ENCODE measurements at regions not wholly inside any gene's neighbourhood (a gene's known extent, or its start where the extent isn't known, plus 50 kb on each side); places are given as distances from the start of the nearest gene placed in this dataset.
A peak's percentile ranks its signal among the peaks of the same experiment; 100 is the strongest.

DNA sequence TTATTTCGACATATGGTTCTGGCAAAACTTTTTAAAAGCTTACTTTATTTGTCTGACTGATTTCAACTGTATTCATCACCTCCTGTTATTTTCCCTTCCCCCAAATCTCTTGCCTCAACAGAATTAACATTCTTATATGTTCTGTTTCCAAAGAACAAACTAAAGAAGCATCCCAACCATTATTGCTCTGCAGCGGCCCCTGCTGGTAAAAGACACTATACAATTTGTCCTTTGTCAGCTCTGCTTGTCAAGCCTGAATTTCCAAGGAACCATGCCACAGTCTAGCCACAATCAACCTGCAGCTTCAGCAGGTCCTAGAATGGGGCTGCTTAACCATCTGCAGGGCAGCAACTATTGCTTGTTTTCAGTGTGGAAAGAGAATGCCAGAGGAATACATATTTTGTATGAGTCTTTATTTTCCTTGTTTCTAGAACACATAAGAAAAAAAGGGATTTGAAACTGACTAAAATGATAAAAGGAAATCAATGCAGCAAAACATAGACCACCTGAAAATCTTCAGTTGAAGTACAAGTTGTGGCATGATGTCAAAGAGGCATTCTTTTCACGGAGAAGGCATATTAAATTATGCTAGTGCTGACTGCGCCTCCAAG lies 845.3 kb downstream of the DIAPH3 start:
- no peak overlapping the region for H3K14ac ChIP-seq (ENCODE audit: insufficient read depth, low read length)
- no peaks in the 10 kb centered on the region for H3K4me1 ChIP-seq (ENCODE audit: insufficient read depth, low read length)
- H3K23me2 ChIP-seq (ENCODE audit: insufficient read length, low read depth, low read length, poor library complexity, severe bottlenecking), result no peaks in the 10 kb centered on the region
- H3K79me1 ChIP-seq (ENCODE audit: insufficient read depth, low read depth, low read length, poor library complexity, severe bottlenecking), result no peaks in the 10 kb centered on the region
- no peak overlapping the region for H2BK5ac ChIP-seq (ENCODE audit: insufficient read length, low read length)
- H3K23ac ChIP-seq (ENCODE audit: insufficient read length, low read depth, low read length), result no peak overlapping the region
- H3K9ac ChIP-seq (ENCODE audit: extremely low read depth, insufficient read length, low read length), result no peak overlapping the region
- no peak overlapping the region for H3T11ph ChIP-seq (ENCODE audit: low read length)
- TF ChIP-seq, protein P1, sequence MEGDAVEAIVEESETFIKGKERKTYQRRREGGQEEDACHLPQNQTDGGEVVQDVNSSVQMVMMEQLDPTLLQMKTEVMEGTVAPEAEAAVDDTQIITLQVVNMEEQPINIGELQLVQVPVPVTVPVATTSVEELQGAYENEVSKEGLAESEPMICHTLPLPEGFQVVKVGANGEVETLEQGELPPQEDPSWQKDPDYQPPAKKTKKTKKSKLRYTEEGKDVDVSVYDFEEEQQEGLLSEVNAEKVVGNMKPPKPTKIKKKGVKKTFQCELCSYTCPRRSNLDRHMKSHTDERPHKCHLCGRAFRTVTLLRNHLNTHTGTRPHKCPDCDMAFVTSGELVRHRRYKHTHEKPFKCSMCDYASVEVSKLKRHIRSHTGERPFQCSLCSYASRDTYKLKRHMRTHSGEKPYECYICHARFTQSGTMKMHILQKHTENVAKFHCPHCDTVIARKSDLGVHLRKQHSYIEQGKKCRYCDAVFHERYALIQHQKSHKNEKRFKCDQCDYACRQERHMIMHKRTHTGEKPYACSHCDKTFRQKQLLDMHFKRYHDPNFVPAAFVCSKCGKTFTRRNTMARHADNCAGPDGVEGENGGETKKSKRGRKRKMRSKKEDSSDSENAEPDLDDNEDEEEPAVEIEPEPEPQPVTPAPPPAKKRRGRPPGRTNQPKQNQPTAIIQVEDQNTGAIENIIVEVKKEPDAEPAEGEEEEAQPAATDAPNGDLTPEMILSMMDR (conservative IDR thresholded peaks at IDR 0.05), result peak; percentile 88
- no peaks in the 10 kb centered on the region for H3K9me3 ChIP-seq (ENCODE audit: control insufficient read depth, low read depth, low read length)
- H4K5ac ChIP-seq (ENCODE audit: insufficient read length, low read depth, low read length), result no peak overlapping the region
- no peak overlapping the region for H2BK120ac ChIP-seq (ENCODE audit: low read depth, low read length, poor library complexity, severe bottlenecking)
- WGBS (ENCODE audit: extremely low coverage, insufficient read length, low lambda C conversion rate), result no CpG with 5 or more reads among the region's 4 CpGs
- H4K91ac ChIP-seq (ENCODE audit: insufficient read length, low read depth, low read length), result no peak overlapping the region
- no peak overlapping the region for H3K56ac ChIP-seq (ENCODE audit: insufficient read length, low read depth, low read length)
- Mint-ChIP-seq H3K36me3 (ENCODE audit: insufficient read depth in 1 of 3, low read depth in 3 of 3) (no peaks in the 10 kb centered on the region; a peak in 2 of 7 replicates), H3K27ac (no peak overlapping the region; a peak in 1 of 7 replicates), H3K27me3 (ENCODE audit: low read depth) (no peaks in the 10 kb centered on the region), H3K4me1 (peaks cover 8 to 10% of the 10 kb centered on the region in 2 experiments), H3K9me3 (no peaks in the 10 kb centered on the region; a peak in 1 of 5 replicates), H3K4me3 (no peak overlapping the region)
- DNase-seq, result peak; percentile 71
- H2AFZ ChIP-seq (ENCODE audit: low read length), result no peak overlapping the region
- no peak overlapping the region for H3K18ac ChIP-seq (ENCODE audit: insufficient read length, low read depth, low read length)
- H4K8ac ChIP-seq (replicated peaks; ENCODE audit: insufficient read length, low read depth, low read length), result no peak overlapping the region
- H2BK20ac ChIP-seq (ENCODE audit: low read depth, low read length, poor library complexity, severe bottlenecking), result no peak overlapping the region
- H3K4ac ChIP-seq (ENCODE audit: low read depth, low read length), result no peak overlapping the region
- no peak overlapping the region for H2BK12ac ChIP-seq (ENCODE audit: insufficient read length, low read depth, low read length)
- no peaks in the 10 kb centered on the region for H3K79me2 ChIP-seq (ENCODE audit: insufficient read depth, low read length)
- H2BK15ac ChIP-seq (ENCODE audit: low read depth, low read length), result no peak overlapping the region
- H3K27ac ChIP-seq (ENCODE audit: insufficient read length, low read depth, low read length), result no peak overlapping the region
- H4K20me1 ChIP-seq (ENCODE audit: control insufficient read depth, insufficient read depth, insufficient read length), result no peaks in the 10 kb centered on the region
- H2AK5ac ChIP-seq (ENCODE audit: insufficient read length, low read length), result no peak overlapping the region
- H3K4me2 ChIP-seq (ENCODE audit: insufficient read depth, insufficient read length, low read length), result no peak overlapping the region
- no peaks in the 10 kb centered on the region for H3K27me3 ChIP-seq (ENCODE audit: insufficient read depth, low read length)
